ENCODE measurements at regions not wholly inside any gene's neighbourhood (a gene's known extent, or its start where the extent isn't known, plus 50 kb on each side); places are given as distances from the start of the nearest gene placed in this dataset.

DNA sequence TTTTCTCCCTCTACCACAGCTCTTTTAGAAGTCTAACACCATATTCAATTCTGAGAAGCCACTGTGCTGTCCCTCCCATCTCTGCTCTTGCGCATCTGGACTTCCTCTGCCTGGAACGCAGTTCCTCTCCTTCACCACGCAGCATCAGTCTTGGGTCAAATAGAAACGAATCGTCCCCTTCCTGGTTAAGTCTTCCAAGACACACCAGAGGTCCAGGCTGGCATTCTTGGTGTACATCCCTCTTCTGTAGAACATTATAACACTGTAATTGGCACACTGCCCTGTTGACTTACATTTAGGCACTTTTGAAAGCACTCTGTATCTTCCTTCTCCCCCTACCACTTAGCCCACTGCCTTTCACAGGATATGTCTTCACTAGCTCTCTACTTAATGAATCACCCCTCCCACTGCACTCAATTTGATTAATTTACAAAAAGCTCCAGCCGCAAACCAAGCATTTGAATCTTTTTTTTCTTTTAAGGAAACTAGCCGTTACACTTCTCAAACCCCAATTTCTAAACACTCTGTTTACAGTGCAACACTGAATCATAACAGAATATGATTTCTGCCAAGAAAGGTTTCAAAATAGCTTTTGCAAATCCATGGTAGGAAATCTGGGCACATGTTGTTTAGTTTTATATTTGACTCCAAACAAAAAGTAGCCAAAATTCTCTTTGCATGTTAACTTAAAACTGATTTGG lies 140.8 kb upstream of the CARMIL1 start:
- POLR2A ChIA-PET = no interaction called here
- H3K9me3 Mint-ChIP-seq = peaks cover 38% of the 10 kb centered on the region
- no peak overlapping the region for H3K4me3 Mint-ChIP-seq
- no peak for ATAC-seq
- no peaks in the 10 kb centered on the region for H3K4me1 Mint-ChIP-seq
- no peak for DNase-seq (ENCODE audit: low spot score)
- no peak overlapping the region for H3K27ac Mint-ChIP-seq
- H3K36me3 Mint-ChIP-seq = peaks cover 22% of the 10 kb centered on the region
- peaks cover 2% of the 10 kb centered on the region; the same call in 1 of the 2 replicates for H3K27me3 Mint-ChIP-seq (ENCODE audit: low read depth)
- TF ChIP-seq ZNF317 (CRISPR knock-in tag; IDR thresholded peaks at IDR 0.05; ENCODE audit: borderline replicate concordance, low read depth) = no peak
- TF ChIP-seq ZNF121 (CRISPR knock-in tag; IDR thresholded peaks at IDR 0.05) = no peak
- TF ChIP-seq, protein P1, sequence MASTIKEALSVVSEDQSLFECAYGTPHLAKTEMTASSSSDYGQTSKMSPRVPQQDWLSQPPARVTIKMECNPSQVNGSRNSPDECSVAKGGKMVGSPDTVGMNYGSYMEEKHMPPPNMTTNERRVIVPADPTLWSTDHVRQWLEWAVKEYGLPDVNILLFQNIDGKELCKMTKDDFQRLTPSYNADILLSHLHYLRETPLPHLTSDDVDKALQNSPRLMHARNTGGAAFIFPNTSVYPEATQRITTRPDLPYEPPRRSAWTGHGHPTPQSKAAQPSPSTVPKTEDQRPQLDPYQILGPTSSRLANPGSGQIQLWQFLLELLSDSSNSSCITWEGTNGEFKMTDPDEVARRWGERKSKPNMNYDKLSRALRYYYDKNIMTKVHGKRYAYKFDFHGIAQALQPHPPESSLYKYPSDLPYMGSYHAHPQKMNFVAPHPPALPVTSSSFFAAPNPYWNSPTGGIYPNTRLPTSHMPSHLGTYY (CRISPR knock-in tag; IDR thresholded peaks at IDR 0.05) = no peak
- TF ChIP-seq SOX15 (CRISPR knock-in tag; IDR thresholded peaks at IDR 0.05) = no peak
- TF ChIP-seq, protein P2, sequence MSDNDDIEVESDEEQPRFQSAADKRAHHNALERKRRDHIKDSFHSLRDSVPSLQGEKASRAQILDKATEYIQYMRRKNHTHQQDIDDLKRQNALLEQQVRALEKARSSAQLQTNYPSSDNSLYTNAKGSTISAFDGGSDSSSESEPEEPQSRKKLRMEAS (CRISPR knock-in tag; IDR thresholded peaks at IDR 0.05) = no peak
- TF ChIP-seq, protein P3, sequence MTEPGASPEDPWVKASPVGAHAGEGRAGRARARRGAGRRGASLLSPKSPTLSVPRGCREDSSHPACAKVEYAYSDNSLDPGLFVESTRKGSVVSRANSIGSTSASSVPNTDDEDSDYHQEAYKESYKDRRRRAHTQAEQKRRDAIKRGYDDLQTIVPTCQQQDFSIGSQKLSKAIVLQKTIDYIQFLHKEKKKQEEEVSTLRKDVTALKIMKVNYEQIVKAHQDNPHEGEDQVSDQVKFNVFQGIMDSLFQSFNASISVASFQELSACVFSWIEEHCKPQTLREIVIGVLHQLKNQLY (CRISPR knock-in tag; IDR thresholded peaks at IDR 0.05) = no peak
- TF ChIP-seq, protein P4, sequence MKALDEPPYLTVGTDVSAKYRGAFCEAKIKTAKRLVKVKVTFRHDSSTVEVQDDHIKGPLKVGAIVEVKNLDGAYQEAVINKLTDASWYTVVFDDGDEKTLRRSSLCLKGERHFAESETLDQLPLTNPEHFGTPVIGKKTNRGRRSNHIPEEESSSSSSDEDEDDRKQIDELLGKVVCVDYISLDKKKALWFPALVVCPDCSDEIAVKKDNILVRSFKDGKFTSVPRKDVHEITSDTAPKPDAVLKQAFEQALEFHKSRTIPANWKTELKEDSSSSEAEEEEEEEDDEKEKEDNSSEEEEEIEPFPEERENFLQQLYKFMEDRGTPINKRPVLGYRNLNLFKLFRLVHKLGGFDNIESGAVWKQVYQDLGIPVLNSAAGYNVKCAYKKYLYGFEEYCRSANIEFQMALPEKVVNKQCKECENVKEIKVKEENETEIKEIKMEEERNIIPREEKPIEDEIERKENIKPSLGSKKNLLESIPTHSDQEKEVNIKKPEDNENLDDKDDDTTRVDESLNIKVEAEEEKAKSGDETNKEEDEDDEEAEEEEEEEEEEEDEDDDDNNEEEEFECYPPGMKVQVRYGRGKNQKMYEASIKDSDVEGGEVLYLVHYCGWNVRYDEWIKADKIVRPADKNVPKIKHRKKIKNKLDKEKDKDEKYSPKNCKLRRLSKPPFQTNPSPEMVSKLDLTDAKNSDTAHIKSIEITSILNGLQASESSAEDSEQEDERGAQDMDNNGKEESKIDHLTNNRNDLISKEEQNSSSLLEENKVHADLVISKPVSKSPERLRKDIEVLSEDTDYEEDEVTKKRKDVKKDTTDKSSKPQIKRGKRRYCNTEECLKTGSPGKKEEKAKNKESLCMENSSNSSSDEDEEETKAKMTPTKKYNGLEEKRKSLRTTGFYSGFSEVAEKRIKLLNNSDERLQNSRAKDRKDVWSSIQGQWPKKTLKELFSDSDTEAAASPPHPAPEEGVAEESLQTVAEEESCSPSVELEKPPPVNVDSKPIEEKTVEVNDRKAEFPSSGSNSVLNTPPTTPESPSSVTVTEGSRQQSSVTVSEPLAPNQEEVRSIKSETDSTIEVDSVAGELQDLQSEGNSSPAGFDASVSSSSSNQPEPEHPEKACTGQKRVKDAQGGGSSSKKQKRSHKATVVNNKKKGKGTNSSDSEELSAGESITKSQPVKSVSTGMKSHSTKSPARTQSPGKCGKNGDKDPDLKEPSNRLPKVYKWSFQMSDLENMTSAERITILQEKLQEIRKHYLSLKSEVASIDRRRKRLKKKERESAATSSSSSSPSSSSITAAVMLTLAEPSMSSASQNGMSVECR (CRISPR knock-in tag; IDR thresholded peaks at IDR 0.05; ENCODE audit: borderline replicate concordance) = no peak
- TF ChIP-seq ZNF232 (CRISPR knock-in tag; IDR thresholded peaks at IDR 0.05) = no peak
- no peak for TF ChIP-seq ZBTB21 (CRISPR knock-in tag; IDR thresholded peaks at IDR 0.05; ENCODE audit: borderline replicate concordance)
- TF ChIP-seq, protein P5, sequence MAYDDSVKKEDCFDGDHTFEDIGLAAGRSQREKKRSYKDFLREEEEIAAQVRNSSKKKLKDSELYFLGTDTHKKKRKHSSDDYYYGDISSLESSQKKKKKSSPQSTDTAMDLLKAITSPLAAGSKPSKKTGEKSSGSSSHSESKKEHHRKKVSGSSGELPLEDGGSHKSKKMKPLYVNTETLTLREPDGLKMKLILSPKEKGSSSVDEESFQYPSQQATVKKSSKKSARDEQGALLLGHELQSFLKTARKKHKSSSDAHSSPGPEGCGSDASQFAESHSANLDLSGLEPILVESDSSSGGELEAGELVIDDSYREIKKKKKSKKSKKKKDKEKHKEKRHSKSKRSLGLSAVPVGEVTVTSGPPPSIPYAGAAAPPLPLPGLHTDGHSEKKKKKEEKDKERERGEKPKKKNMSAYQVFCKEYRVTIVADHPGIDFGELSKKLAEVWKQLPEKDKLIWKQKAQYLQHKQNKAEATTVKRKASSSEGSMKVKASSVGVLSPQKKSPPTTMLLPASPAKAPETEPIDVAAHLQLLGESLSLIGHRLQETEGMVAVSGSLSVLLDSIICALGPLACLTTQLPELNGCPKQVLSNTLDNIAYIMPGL (CRISPR knock-in tag; IDR thresholded peaks at IDR 0.05) = no peak
- no peak for TF ChIP-seq ZNF396 (CRISPR knock-in tag; IDR thresholded peaks at IDR 0.05; ENCODE audit: borderline replicate concordance)
- no peak for TF ChIP-seq CREB1 (CRISPR knock-in tag; IDR thresholded peaks at IDR 0.05)
- TF ChIP-seq NFYB (CRISPR knock-in tag; conservative IDR thresholded peaks at IDR 0.05; ENCODE audit: low read depth) = no peak
- CTCF ChIA-PET = no interaction called here

DNA sequence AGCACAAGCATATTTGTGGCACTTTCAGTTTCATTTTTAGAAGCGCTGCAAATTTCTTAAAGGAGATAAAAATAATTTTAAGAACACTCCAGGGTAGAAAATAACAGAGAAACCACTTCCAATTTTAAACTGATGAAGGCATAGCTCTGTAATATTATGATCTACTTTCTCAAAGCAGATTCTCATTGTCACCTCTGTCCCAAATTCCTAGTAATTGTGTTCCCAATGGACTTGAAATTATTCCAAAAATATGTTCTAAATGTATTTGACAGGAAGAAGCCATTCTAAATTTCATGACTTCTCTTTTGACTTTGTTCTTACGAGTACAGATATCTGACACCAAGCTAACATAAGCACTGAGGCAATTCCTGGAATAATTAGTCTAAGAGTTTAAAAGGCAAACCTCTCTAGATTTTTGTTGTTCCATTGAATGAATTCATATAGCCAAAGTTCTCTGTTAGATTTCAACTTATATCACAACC lies 140.2 kb upstream of the CARMIL1 start:
- Mint-ChIP-seq H3K36me3 (peaks cover 19% of the 10 kb centered on the region), H3K27ac (no peak overlapping the region), H3K27me3 (ENCODE audit: low read depth) (peaks cover 2% of the 10 kb centered on the region; the same call in 1 of the 2 replicates), H3K4me3 (no peak overlapping the region), H3K4me1 (no peaks in the 10 kb centered on the region), H3K9me3 (peaks cover 35% of the 10 kb centered on the region)
- ChIA-PET POLR2A (no interaction called here), CTCF (no interaction called here)
- DNase-seq (ENCODE audit: low spot score) (no peak), ATAC-seq (no peak)
- TF ChIP-seq RELA (CRISPR knock-in tag; IDR thresholded peaks at IDR 0.05; ENCODE audit: borderline replicate concordance) = no peak
- no peak for TF ChIP-seq SMAD3 (CRISPR knock-in tag; IDR thresholded peaks at IDR 0.05; ENCODE audit: borderline replicate concordance)
- TF ChIP-seq IRF2 (CRISPR knock-in tag; IDR thresholded peaks at IDR 0.05; ENCODE audit: borderline replicate concordance, low read depth) = no peak
- TF ChIP-seq, protein P6, sequence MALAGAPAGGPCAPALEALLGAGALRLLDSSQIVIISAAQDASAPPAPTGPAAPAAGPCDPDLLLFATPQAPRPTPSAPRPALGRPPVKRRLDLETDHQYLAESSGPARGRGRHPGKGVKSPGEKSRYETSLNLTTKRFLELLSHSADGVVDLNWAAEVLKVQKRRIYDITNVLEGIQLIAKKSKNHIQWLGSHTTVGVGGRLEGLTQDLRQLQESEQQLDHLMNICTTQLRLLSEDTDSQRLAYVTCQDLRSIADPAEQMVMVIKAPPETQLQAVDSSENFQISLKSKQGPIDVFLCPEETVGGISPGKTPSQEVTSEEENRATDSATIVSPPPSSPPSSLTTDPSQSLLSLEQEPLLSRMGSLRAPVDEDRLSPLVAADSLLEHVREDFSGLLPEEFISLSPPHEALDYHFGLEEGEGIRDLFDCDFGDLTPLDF (CRISPR knock-in tag; IDR thresholded peaks at IDR 0.05) = no peak
- TF ChIP-seq ZNF263 (CRISPR knock-in tag; IDR thresholded peaks at IDR 0.05; ENCODE audit: low read depth) = no peak
- no peak for TF ChIP-seq CREB1 (CRISPR knock-in tag; IDR thresholded peaks at IDR 0.05)
- TF ChIP-seq EMX1 (CRISPR knock-in tag; IDR thresholded peaks at IDR 0.05) = no peak
- no peak for TF ChIP-seq NR1H2 (CRISPR knock-in tag; IDR thresholded peaks at IDR 0.05)
- TF ChIP-seq, protein P7, sequence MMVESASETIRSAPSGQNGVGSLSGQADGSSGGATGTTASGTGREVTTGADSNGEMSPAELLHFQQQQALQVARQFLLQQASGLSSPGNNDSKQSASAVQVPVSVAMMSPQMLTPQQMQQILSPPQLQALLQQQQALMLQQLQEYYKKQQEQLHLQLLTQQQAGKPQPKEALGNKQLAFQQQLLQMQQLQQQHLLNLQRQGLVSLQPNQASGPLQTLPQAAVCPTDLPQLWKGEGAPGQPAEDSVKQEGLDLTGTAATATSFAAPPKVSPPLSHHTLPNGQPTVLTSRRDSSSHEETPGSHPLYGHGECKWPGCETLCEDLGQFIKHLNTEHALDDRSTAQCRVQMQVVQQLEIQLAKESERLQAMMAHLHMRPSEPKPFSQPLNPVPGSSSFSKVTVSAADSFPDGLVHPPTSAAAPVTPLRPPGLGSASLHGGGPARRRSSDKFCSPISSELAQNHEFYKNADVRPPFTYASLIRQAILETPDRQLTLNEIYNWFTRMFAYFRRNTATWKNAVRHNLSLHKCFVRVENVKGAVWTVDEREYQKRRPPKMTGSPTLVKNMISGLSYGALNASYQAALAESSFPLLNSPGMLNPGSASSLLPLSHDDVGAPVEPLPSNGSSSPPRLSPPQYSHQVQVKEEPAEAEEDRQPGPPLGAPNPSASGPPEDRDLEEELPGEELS (CRISPR knock-in tag; IDR thresholded peaks at IDR 0.05) = no peak

Measured in WTC11 (cell line).